DMS 273 (cell line): ENCODE measurements at regions not wholly inside any gene's neighbourhood (a gene's known extent, or its start where the extent isn't known, plus 50 kb on each side); places are given as distances from the start of the nearest gene placed in this dataset.
A peak's percentile ranks its signal among the peaks of the same experiment; 100 is the strongest.

Experiments used
- DNase-seq: peaks from one replicate; lab custom pipeline; 2025; ENCODE audit not compliant: unreplicated experiment; lab: John Stamatoyannopoulos, UW

- peak; percentile 3 for DNase-seq
Observed at GRCh38 chr1:188237573-188238348, 1409.0 kb downstream of the PLA2G4A start.

GRCh38 chr1:188240772-188241406, 1412.1 kb downstream of the PLA2G4A start:
- DNase-seq = no peak

GRCh38 chr1:188241629-188242028, 1412.9 kb downstream of the PLA2G4A start:
- no peak for DNase-seq

- DNase-seq = no peak
Observed at GRCh38 chr1:188243456-188243855, 1414.7 kb downstream of the PLA2G4A start.

GRCh38 chr1:188244681-188245080, 1415.9 kb downstream of the PLA2G4A start:
- no peak for DNase-seq

- no peak for DNase-seq
Observed at GRCh38 chr1:188247255-188247654, 1418.5 kb downstream of the PLA2G4A start.

- DNase-seq = no peak
Observed at GRCh38 chr1:188249811-188250210, 1421.1 kb downstream of the PLA2G4A start.

GRCh38 chr1:188251036-188251435, 1422.3 kb downstream of the PLA2G4A start:
- DNase-seq = no peak

- DNase-seq = no peak
Observed at GRCh38 chr1:188261849-188262248, 1433.1 kb downstream of the PLA2G4A start.

GRCh38 chr1:188269956-188270355, 1441.2 kb downstream of the PLA2G4A start:
- DNase-seq = no peak

GRCh38 chr1:188270497-188270896, 1441.7 kb downstream of the PLA2G4A start:
- DNase-seq = no peak

GRCh38 chr1:188277771-188278170, 1449.0 kb downstream of the PLA2G4A start:
- no peak for DNase-seq

- DNase-seq = no peak
Observed at GRCh38 chr1:188281921-188282320, 1453.2 kb downstream of the PLA2G4A start.

GRCh38 chr1:188295157-188295556, 1466.4 kb downstream of the PLA2G4A start:
- DNase-seq = no peak

- DNase-seq = no peak
Observed at GRCh38 chr1:188302746-188303145, 1474.0 kb downstream of the PLA2G4A start.

- peak; percentile 35 for DNase-seq
Observed at GRCh38 chr1:188314557-188315137, 1485.9 kb downstream of the PLA2G4A start.

GRCh38 chr1:188317894-188318293, 1489.1 kb downstream of the PLA2G4A start:
- no peak for DNase-seq

GRCh38 chr1:188325211-188325610, 1496.5 kb downstream of the PLA2G4A start:
- no peak for DNase-seq

GRCh38 chr1:188343914-188344313, 1515.2 kb downstream of the PLA2G4A start:
- no peak for DNase-seq

GRCh38 chr1:188350104-188350503, 1521.4 kb downstream of the PLA2G4A start:
- DNase-seq = no peak

GRCh38 chr1:188355082-188355481, 1526.3 kb downstream of the PLA2G4A start:
- peak; percentile 3 for DNase-seq

GRCh38 chr1:188355847-188356246, 1527.1 kb downstream of the PLA2G4A start:
- DNase-seq = no peak
